ENCODE measurements at regions not wholly inside any gene's neighbourhood (a gene's known extent, or its start where the extent isn't known, plus 50 kb on each side); places are given as distances from the start of the nearest gene placed in this dataset.

DNA sequence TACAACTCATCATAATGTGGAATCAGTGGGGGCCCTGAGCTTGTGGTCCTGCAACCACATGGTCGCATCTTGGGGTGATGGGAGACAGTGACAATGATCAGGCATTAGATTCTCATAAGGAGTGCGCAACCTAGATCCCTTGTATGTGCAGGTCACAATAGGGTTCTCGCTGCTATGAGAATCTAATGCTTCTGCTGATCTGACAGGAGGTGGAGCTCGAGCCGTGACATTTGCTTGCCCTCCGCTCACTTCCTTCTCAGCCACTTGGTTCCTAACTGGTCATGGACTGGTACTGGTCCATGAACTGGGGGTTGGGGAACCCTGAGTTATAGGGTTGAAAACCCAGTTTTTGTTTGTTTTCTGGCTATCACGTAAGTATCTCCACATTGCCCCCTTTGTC, 1290.9 kb upstream of the ATXN8OS start:
- intact Hi-C loops (cut with DNase I; ENCODE audit: low total_unique reads) = no loop called here
- Histone ChIP-seq H3K4me1 (no peaks in the 10 kb centered on the region), H3K4me3 (no peak overlapping the region), H3K36me3 (ENCODE audit: low read depth, missing control alignments) (no peaks in the 10 kb centered on the region), H3K27me3 (no peaks in the 10 kb centered on the region), H3K27ac (no peak overlapping the region), H3K9me3 (no peaks in the 10 kb centered on the region)
- WGBS, 2 donors = 86 to 88% methylated on average over 7 of the region's 7 CpGs
- TF ChIP-seq POLR2A (IDR thresholded peaks at IDR 0.05) = no peak
- TF ChIP-seq, protein P1, sequence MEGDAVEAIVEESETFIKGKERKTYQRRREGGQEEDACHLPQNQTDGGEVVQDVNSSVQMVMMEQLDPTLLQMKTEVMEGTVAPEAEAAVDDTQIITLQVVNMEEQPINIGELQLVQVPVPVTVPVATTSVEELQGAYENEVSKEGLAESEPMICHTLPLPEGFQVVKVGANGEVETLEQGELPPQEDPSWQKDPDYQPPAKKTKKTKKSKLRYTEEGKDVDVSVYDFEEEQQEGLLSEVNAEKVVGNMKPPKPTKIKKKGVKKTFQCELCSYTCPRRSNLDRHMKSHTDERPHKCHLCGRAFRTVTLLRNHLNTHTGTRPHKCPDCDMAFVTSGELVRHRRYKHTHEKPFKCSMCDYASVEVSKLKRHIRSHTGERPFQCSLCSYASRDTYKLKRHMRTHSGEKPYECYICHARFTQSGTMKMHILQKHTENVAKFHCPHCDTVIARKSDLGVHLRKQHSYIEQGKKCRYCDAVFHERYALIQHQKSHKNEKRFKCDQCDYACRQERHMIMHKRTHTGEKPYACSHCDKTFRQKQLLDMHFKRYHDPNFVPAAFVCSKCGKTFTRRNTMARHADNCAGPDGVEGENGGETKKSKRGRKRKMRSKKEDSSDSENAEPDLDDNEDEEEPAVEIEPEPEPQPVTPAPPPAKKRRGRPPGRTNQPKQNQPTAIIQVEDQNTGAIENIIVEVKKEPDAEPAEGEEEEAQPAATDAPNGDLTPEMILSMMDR (IDR thresholded peaks at IDR 0.05) = no peak
- DNase-seq = no peak

DNA sequence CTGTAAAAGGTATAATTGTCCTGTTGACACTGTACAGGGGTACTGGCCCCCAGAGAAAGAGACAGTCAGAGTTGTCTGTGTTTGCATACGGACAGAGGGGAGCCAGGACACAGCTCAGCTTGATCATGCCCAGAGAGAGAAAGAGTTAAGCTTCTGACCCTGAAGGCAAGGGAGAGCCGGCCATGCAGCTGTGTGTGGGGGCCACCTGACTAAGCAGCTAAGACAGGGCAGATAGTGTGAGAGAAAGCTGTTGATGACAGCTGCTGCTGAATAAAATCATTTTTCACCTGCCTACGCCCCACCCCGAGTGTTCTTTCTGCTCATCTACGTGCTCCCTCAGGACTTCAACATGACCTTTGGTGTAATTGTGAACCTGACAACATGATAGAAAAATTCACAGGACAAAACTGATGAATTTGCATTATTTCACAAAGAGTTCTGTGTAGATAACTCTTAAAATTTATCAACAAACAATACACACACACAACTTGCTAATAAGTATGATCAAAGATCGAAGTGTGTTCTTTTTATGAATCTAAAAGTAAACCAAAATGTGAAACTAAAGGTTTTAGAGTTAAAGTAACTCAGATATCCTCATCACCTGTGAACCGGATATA, 1294.3 kb upstream of the ATXN8OS start:
- no peaks in the 10 kb centered on the region for H3K9me3 ChIP-seq
- intact Hi-C loops (cut with DNase I; ENCODE audit: low total_unique reads) = no loop called here
- TF ChIP-seq, protein P1 (IDR thresholded peaks at IDR 0.05) = no peak
- no peak overlapping the region for H3K27ac ChIP-seq
- H3K36me3 ChIP-seq (ENCODE audit: low read depth, missing control alignments) = no peaks in the 10 kb centered on the region
- H3K4me3 ChIP-seq = no peak overlapping the region
- WGBS, 2 donors = 43% methylated on average over 7 of the region's 7 CpGs
- DNase-seq = no peak
- H3K4me1 ChIP-seq = no peaks in the 10 kb centered on the region
- H3K27me3 ChIP-seq = no peaks in the 10 kb centered on the region

DNA sequence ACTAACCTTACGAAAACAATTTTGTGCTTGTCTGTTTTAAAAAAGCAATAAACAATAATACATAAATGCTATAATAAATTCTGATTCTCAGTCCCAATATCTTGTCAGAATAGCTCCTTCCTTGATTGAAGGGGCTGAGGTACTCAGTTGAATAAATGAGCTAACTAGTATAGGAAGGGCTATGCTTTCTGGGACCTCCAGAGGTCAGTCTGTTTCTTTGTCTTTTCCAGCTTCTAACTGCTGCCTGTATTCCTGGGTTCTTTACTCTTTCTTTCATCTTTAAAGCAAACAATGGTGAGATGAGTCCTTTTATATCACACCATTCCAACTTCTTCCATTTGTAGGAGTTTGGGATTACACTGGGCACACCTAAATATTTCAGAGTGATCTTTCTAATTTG, 1297.0 kb upstream of the ATXN8OS start:
- intact Hi-C loops (cut with DNase I; ENCODE audit: low total_unique reads) = no loop called here
- Histone ChIP-seq H3K4me1 (no peaks in the 10 kb centered on the region), H3K36me3 (ENCODE audit: low read depth, missing control alignments) (no peaks in the 10 kb centered on the region), H3K9me3 (no peaks in the 10 kb centered on the region), H3K27me3 (no peaks in the 10 kb centered on the region), H3K27ac (no peak overlapping the region), H3K4me3 (no peak overlapping the region)
- 0 to 45% methylated on average over 1 of the region's 1 CpG for WGBS, 2 donors
- no peak for DNase-seq
- TF ChIP-seq, protein P1 (IDR thresholded peaks at IDR 0.05) = no peak
- TF ChIP-seq POLR2A (IDR thresholded peaks at IDR 0.05) = no peak

DNA sequence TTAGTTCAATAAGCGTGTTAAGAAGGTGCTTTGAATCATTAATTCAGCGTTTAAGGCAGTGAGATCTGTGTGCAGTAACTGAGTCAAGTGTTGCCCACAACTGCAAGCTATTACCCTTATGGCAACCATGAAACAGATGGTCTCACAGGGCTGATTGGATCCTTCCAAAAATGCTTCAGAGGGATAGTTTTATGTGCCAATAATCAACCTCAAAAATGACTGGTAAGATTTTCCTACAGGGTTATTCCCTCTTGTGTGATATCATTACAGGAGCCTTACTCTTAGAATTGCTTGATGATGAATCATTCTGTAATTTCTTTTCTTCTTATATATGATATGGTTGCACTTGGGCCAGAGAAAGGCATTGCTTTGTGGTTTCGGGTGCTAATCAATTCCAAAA, 1299.2 kb upstream of the ATXN8OS start:
- Histone ChIP-seq H3K4me3 (no peak overlapping the region), H3K4me1 (no peaks in the 10 kb centered on the region), H3K36me3 (ENCODE audit: low read depth, missing control alignments) (no peaks in the 10 kb centered on the region), H3K27me3 (no peaks in the 10 kb centered on the region), H3K9me3 (no peaks in the 10 kb centered on the region), H3K27ac (no peak overlapping the region)
- intact Hi-C loops (cut with DNase I; ENCODE audit: low total_unique reads) = no loop called here
- TF ChIP-seq, protein P1 (IDR thresholded peaks at IDR 0.05) = no peak
- no peak for TF ChIP-seq POLR2A (IDR thresholded peaks at IDR 0.05)
- no peak for DNase-seq
- WGBS, 2 donors = 60 to 82% methylated on average over 3 of the region's 3 CpGs

DNA sequence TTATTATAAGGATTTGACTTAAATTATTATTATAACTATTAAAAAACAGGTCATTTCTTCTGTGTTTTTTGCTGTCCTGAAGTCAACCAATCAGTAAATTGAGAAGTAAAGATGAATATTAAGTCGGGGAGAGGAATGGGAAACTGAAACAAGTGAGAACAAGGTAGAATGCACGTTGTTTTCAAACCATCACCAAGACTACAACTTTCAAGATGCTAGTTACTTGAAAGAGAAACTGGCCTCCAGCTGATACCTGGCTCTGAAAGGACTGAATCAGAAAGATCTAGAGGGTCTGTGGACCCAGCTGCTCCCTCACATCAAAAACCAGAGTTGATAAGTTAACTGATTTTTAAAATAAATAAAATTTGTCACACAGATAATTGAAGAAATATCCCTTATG, 1301.5 kb upstream of the ATXN8OS start:
- Histone ChIP-seq H3K4me3 (no peak overlapping the region), H3K4me1 (no peaks in the 10 kb centered on the region), H3K27me3 (no peaks in the 10 kb centered on the region), H3K27ac (no peak overlapping the region), H3K9me3 (no peaks in the 10 kb centered on the region), H3K36me3 (ENCODE audit: low read depth, missing control alignments) (no peaks in the 10 kb centered on the region)
- TF ChIP-seq POLR2A (IDR thresholded peaks at IDR 0.05) = no peak
- TF ChIP-seq, protein P1 (IDR thresholded peaks at IDR 0.05) = no peak
- 72 to 82% methylated on average over 2 of the region's 2 CpGs for WGBS, 2 donors
- intact Hi-C loops (cut with DNase I; ENCODE audit: low total_unique reads) = no loop called here
- no peak for DNase-seq
